Small intestine (tissue), 7 donors: ENCODE measurements at regions not wholly inside any gene's neighbourhood (a gene's known extent, or its start where the extent isn't known, plus 50 kb on each side); places are given as distances from the start of the nearest gene placed in this dataset.

ENCODE experiments used
- DNase-seq, 2 donors: peaks; one replicate each; pipeline versions ENCODE4 v3.0.0 to v3.0.0-alpha.2; 2013
- FAIRE-seq: peaks from 2 replicates; lab custom pipeline; 2012; peaks lifted over from hg19 to GRCh38; lab: Jason Lieb, UNC
- H3K27ac ChIP-seq, 3 donors: one replicate each; pipeline ENCODE4 v1.5.1; 2013; ENCODE audit warnings: low read length in 2 of 3, mild to moderate bottlenecking in 2 of 3, control low read depth in 1 of 3, inconsistent platforms in 1 of 3, low read depth in 1 of 3, moderate library complexity in 1 of 3
- H3K27me3 ChIP-seq, 3 donors: one replicate each; pipeline ENCODE4 v1.6.1; 2013; ENCODE audit warnings: low read length in 3 of 3, inconsistent platforms in 1 of 3; ENCODE audit not compliant: control insufficient read depth in 3 of 3, insufficient read depth in 3 of 3
- H3K36me3 ChIP-seq, 3 donors: one replicate each; pipeline ENCODE4 v1.6.1; 2013; ENCODE audit warnings: low read length in 3 of 3, inconsistent platforms in 1 of 3, low read depth in 1 of 3, mild to moderate bottlenecking in 1 of 3, moderate library complexity in 1 of 3; ENCODE audit not compliant: control insufficient read depth in 3 of 3, insufficient read depth in 2 of 3
- H3K4me1 ChIP-seq, 3 donors: one replicate each; pipeline ENCODE4 v1.6.1; 2013; ENCODE audit warnings: low read length in 2 of 3, inconsistent platforms in 1 of 3, low read depth in 1 of 3, mild to moderate bottlenecking in 1 of 3, moderate library complexity in 1 of 3; ENCODE audit not compliant: control insufficient read depth in 3 of 3, insufficient read depth in 2 of 3
- H3K4me3 ChIP-seq, 3 donors: one replicate each; pipeline ENCODE4 v1.5.1; 2013; ENCODE audit warnings: low read length in 3 of 3, control low read depth in 1 of 3, inconsistent platforms in 1 of 3, low read depth in 1 of 3, mild to moderate bottlenecking in 1 of 3, moderate library complexity in 1 of 3
- H3K9me3 ChIP-seq, 2 donors: one replicate each; pipeline ENCODE4 v1.6.1; 2013; ENCODE audit warnings: low read depth in 1 of 2, low read length in 1 of 2; ENCODE audit not compliant: control insufficient read depth in 2 of 2, insufficient read depth in 1 of 2
- WGBS, 3 donors: extraction: QIAGEN DNeasy Blood & Tissue Kit; methylation state at CpG; one replicate each; pipeline ENCODE4 v1.1.7; 2013; 5-methylcytosine and 5-hydroxymethylcytosine counted together
- donor health status: healthy with polysubstance abuse.
- donor health status: control.
- donor health status: control.
- donor health status: Bipolar disorder and iron deficiency.
- donor health status: healthy.

DNA sequence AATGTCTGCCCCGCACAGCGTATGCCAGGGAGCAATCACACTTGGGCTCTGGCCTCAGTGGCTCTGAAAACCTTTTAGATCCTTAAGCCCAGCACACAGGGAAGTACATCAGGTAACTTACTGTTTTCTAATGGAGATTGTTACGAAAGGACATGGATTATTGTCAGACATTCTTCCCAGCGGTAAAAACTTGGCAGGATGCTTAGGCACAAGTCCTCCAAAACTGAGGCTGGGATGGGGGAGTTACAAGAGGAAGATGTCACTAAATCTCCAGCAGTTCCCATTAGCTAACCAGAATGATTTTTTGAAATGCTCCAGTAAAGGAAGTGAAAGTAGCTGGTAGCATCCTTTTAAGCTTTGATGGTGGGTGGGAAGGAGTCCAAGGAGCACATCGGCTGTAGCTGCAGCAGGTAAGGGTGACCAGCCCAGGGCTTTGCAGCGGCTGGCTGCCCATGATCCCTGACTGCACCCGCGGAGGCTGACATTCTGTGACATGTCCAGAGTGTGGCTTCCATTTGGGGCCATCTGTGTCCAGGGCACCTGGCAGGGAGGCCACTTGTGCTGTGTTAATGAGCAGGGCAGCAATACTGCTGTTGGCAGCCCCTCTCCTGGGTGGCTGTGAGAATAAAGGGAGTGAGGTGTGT, 165.8 kb downstream of the GADD45G start:
- H3K4me3 ChIP-seq, result no peak overlapping the region
- H3K27me3 ChIP-seq, result peaks cover 0 to 2% (median 0%) of the 10 kb centered on the region in 3 donors
- no peak overlapping the region for H3K27ac ChIP-seq
- H3K4me1 ChIP-seq, result no peaks in the 10 kb centered on the region
- H3K36me3 ChIP-seq, result no peaks in the 10 kb centered on the region
- FAIRE-seq (no peak), DNase-seq (peak in 1 of 2 donors; percentile 25)
- WGBS, 3 donors, result 40 to 66% (median 56%) methylated on average over 8 of the region's 8 CpGs
- no peaks in the 10 kb centered on the region for H3K9me3 ChIP-seq

DNA sequence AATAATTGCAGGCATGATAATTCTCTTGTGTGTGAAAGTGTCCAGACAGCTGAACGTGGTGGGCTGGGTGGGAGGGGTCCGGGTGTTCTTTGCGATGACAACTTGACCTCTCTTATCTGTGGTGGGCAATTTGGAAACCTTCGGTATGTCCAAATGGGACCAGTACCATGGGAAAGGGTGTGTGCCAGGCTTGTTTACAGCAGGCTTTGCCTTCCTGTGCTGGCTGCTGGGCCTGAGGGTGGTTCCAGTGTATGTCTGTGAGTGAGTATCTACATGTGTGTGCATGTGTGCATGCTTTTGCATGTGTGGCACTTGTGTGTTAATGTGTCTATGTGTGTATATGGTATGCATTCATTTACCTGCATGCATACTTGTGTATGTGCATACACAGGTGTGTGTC, 166.4 kb downstream of the GADD45G start:
- no peaks in the 10 kb centered on the region for H3K9me3 ChIP-seq
- peaks cover 0 to 2% (median 0%) of the 10 kb centered on the region in 3 donors for H3K27me3 ChIP-seq
- no peak overlapping the region for H3K4me3 ChIP-seq
- WGBS, 3 donors, result 5 to 67% (median 36%) methylated on average over 4 of the region's 4 CpGs
- H3K27ac ChIP-seq, result no peak overlapping the region
- FAIRE-seq (no peak), DNase-seq (no peak)
- H3K36me3 ChIP-seq, result no peaks in the 10 kb centered on the region
- no peaks in the 10 kb centered on the region for H3K4me1 ChIP-seq

DNA sequence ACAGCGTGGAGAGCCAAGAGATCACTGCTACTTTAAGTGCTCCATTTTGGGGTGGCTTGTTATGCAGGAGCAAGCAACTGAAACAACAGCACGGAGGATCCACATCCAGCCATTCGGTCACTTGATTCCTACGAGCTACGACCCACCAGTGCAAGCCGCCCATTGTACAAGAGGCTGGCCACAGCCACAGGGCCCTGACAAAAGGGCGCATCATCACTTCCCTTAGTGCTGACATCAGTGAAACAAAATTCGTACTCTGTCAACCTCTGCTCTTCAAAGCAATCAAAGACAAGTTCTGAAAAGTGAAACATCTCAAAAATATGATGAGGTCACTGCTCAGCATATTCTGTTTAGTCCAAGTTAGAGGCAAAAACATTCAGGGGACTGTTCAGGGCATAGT, 168.4 kb downstream of the GADD45G start:
- 82 to 94% (median 93%) methylated on average over 8 of the region's 8 CpGs for WGBS, 3 donors
- Histone ChIP-seq H3K4me3 (no peak overlapping the region), H3K27ac (no peak overlapping the region), H3K27me3 (peaks cover 0 to 2% (median 0%) of the 10 kb centered on the region in 3 donors), H3K4me1 (peaks cover 0 to 11% (median 0%) of the 10 kb centered on the region in 3 donors), H3K36me3 (no peaks in the 10 kb centered on the region), H3K9me3 (no peaks in the 10 kb centered on the region)
- DNase-seq (no peak), FAIRE-seq (no peak)

DNA sequence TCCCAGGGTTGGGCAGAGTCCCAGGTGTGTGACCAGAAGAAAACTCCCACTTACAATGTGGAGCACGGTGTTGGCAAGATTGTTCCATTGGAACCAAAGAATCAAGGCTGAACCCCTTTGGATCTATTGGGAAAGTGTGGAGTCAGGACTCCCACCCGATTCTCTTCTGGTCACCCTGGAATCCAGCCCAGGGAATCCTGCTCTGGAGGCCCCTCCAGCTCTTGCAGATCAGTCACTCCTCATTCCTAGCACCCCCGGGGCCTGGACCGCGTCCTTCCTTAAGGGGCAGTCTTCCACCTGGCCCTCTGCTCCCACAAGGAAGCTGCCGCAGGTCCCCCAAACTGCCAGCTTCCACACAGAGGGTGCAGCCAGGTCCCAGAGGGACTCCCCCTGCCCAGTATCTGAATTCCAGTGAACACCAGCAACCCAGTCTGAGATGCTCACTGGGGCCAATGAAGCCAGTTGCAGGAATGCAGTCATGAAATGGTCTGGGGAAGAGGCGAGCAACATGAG, 170.1 kb downstream of the GADD45G start:
- WGBS, 3 donors, result 92 to 95% (median 92%) methylated on average over 7 of the region's 7 CpGs
- no peaks in the 10 kb centered on the region for H3K27me3 ChIP-seq
- H3K4me3 ChIP-seq, result no peak overlapping the region
- H3K27ac ChIP-seq, result no peak overlapping the region
- FAIRE-seq (no peak), DNase-seq (no peak)
- H3K9me3 ChIP-seq, result no peaks in the 10 kb centered on the region
- no peaks in the 10 kb centered on the region for H3K36me3 ChIP-seq
- H3K4me1 ChIP-seq, result peaks cover 0 to 26% (median 0%) of the 10 kb centered on the region in 3 donors

DNA sequence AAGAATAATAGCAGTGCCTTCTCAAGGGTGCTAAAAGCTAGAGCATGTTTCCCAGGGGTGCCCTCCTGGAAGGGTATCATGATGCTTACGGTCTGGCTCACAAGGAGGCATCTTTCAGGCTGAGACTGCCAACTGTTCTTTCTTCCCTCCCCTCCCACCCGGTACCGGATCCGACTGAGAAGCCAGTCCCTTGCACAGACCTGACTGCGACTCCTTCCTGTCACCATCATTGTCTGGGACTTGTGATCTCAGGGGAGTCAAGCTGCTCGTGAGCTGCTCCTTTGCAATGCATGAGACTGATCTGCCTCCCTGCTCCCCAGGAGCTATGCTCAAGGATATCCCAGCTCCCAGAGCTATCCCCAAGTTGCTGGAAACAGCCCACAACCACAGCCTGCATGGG, 170.8 kb downstream of the GADD45G start:
- H3K27ac ChIP-seq, result no peak overlapping the region
- WGBS, 3 donors, result 93 to 100% (median 93%) methylated on average over 6 of the region's 6 CpGs
- H3K9me3 ChIP-seq, result no peaks in the 10 kb centered on the region
- DNase-seq, result no peak
- no peaks in the 10 kb centered on the region for H3K27me3 ChIP-seq
- no peak overlapping the region for H3K4me3 ChIP-seq
- H3K4me1 ChIP-seq, result peaks cover 0 to 30% (median 0%) of the 10 kb centered on the region in 3 donors
- no peak for FAIRE-seq
- no peaks in the 10 kb centered on the region for H3K36me3 ChIP-seq

GRCh38 chr9:89776795-89777525, 172.1 kb downstream of the GADD45G start:
- no peaks in the 10 kb centered on the region for H3K36me3 ChIP-seq
- no peak overlapping the region for H3K27ac ChIP-seq
- no peak for FAIRE-seq
- H3K4me1 ChIP-seq, result peaks cover 0 to 30% (median 0%) of the 10 kb centered on the region in 3 donors
- H3K27me3 ChIP-seq, result no peaks in the 10 kb centered on the region
- DNase-seq, result no peak
- WGBS, 3 donors, result 85 to 90% (median 88%) methylated on average over 11 of the region's 11 CpGs
- no peaks in the 10 kb centered on the region for H3K9me3 ChIP-seq
- no peak overlapping the region for H3K4me3 ChIP-seq

DNA sequence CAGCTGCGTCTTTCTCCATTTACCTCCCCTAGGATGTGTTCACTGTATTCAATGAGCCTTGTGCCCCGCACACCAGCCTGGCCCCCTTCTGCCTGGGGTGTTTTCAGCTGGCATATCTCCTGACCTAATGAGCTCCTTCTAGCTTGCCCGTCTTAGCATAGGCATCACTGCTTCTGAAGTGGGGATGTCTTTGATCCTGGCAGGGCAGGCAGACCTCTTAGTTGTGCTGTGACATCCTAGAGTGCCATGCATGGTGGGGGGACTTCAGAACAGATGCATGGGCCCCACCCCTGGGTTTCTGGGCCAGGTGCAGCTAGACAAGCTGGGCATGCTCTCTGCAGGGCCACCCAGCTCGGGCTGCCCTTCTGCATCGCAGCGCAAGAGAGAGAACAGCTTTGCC, 172.7 kb downstream of the GADD45G start:
- 65 to 86% (median 74%) methylated on average over 6 of the region's 6 CpGs for WGBS, 3 donors
- no peak for FAIRE-seq
- Histone ChIP-seq H3K4me3 (no peak overlapping the region), H3K27ac (peak overlapping the region in 1 of 3 donors; percentile 90), H3K4me1 (peaks cover 0 to 30% (median 0%) of the 10 kb centered on the region in 3 donors), H3K27me3 (no peaks in the 10 kb centered on the region), H3K9me3 (no peaks in the 10 kb centered on the region), H3K36me3 (no peaks in the 10 kb centered on the region)
- DNase-seq, result no peak

DNA sequence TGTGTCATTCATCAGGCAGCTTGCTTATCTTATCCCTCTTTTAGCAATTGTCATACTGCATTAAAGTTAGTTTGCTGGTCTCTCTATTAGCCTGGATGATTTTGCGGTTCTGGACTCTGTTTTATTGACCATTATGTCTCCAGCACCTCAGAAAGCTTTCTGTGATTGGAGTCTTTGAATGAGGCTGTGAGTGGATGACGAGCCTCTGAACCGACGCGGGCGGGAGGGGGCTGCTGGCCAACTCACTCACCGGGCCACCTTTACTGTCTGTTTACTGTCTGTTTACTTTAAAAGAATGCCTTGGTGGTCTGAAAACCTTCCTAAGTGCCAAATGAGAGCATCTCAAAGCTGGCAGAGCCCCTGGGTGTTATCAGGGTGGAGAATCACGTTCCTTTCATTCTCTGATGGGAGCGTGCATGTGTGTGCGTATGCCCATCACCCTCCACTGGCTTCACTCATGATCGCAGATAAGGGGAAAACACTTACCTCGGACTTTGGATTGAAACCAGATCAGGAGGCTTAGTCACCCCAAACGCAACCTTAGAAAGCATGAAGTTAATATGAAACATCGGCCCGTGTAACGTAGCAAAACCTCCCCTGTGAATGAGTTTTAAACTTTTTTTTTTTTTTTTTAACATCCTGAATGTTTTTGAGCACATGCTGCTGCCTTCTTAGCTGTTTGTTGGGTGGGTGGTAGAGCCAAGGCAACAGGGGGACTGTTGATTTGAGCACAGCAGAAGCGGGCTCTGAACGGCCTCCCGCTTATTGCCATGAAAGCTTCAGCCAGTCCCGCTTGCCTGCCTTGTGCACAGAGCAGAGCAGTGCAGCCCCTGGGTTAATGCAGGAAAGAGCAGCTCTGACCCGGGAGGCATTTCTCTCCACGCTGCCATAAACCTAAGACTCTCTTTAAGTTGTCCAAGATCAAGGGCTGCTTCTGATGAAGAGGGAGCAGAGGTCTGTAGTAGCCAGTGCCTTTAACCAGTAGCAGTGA, 173.6 kb downstream of the GADD45G start:
- Histone ChIP-seq H3K27me3 (no peaks in the 10 kb centered on the region), H3K9me3 (no peaks in the 10 kb centered on the region), H3K27ac (peak overlapping the region in 2 of 3 donors; percentile 52 to 90), H3K4me3 (peak overlapping the region in 1 of 3 donors; percentile 24), H3K4me1 (peaks cover 0 to 32% (median 0%) of the 10 kb centered on the region in 3 donors), H3K36me3 (no peaks in the 10 kb centered on the region)
- DNase-seq (peak; percentile 92), FAIRE-seq (no peak)
- 22 to 54% (median 40%) methylated on average over 22 of the region's 22 CpGs for WGBS, 3 donors
